Fibroblast of lung (primary cell): ENCODE measurements at regions not wholly inside any gene's neighbourhood (a gene's known extent, or its start where the extent isn't known, plus 50 kb on each side); places are given as distances from the start of the nearest gene placed in this dataset.

Experiments
- CTCF ChIP-seq, 2 donors: IDR thresholded peaks in 1 of 2; conservative IDR thresholded peaks in 1 of 2; 1 replicate in 1 of 2; 2 replicates in 1 of 2; pipeline ENCODE4 v1.5.1; 2011 to 2012; ENCODE audit warnings: low read length in 2 of 2, control low read depth in 1 of 2, inconsistent platforms in 1 of 2, low read depth in 1 of 2, mild to moderate bottlenecking in 1 of 2
- EZH2 ChIP-seq: IDR thresholded peaks from 2 replicates; pipeline ENCODE4 v1.5.1; 2012; ENCODE audit warnings: low read length, control low read depth, mild to moderate bottlenecking; ENCODE audit errors: missing control alignments

- TF ChIP-seq EZH2 (no peak), CTCF (conservative IDR thresholded peaks at IDR 0.05 in 1 of 2, IDR thresholded peaks at IDR 0.05 in 1 of 2; ENCODE audit: low read depth in 1 of 2, low read length in 2 of 2) (no peak)
These were observed 138.2 kb upstream of the ZNF385D start for GRCh38 chr3:21889166-21889565.
